K562 (cell line): ENCODE measurements at regions not wholly inside any gene's neighbourhood (a gene's known extent, or its start where the extent isn't known, plus 50 kb on each side); places are given as distances from the start of the nearest gene placed in this dataset.

Experiments used
- ATAC-seq: fragments of 200-7000 bp; cut with Tn5 transposase; 3 replicates; pipeline ENCODE4 v1.9.1; 2020; ENCODE audit warnings: moderate library complexity
- BruUV-seq: library from RNA; stranded (reverse); fragments of 400-500 nt; replicated peaks from 2 replicates; lab custom pipeline; 2021; lab: Mats Ljungman, UMichigan
- CTCF ChIA-PET: fragments of 300-600 bp; formaldehyde crosslinking; extraction: SDS; loops from one replicate; lab custom pipeline; 2021; ENCODE audit warnings: low intra/inter-chr PET ratio; lab: Yijun Ruan, JAX
- POLR2A ChIA-PET: fragments of 300-600, 350-650 bp; sonication (Branson Sonifier 250); formaldehyde crosslinking; extraction: SDS; loops from one replicate; lab custom pipeline; 2021; ENCODE audit warnings: antibody characterized with exemption, inconsistent platforms; lab: Yijun Ruan, JAX
- DNase-seq, 4 experiments: peaks; one replicate each; pipeline versions ENCODE4 v3.0.0 to v3.0.0-alpha.2; 2011 to 2018; ENCODE audit warnings: low spot score in 3 of 4, mixed read lengths in 3 of 4; ENCODE audit errors: extremely low read depth in 1 of 4
- FAIRE-seq: peaks from 2 replicates; lab custom pipeline; 2011; peaks lifted over from hg19 to GRCh38; lab: Jason Lieb, UNC
- H2AFZ ChIP-seq: 2 replicates; pipeline ENCODE4 v1.6.0; 2011; ENCODE audit warnings: low read depth, low read length, control low read depth, inconsistent platforms
- H3K27ac ChIP-seq: fragments of 200-600 bp; 3 replicates; pipeline ENCODE4 v1.8.0; 2011; ENCODE audit warnings: low read depth, mild to moderate bottlenecking, control low read depth, inconsistent platforms, low read length, moderate library complexity, mixed read lengths; ENCODE audit errors: extremely low read depth
- H3K27me3 ChIP-seq, 2 experiments: fragments of 300-600 bp in 1 of 2; 2 replicates in 1 of 2; 3 replicates in 1 of 2; pipeline versions ENCODE4 v1.6.0 to v1.8.0; 2011; ENCODE audit warnings: inconsistent platforms in 2 of 2, low read length in 2 of 2, mild to moderate bottlenecking in 1 of 2, mixed read lengths in 1 of 2, moderate library complexity in 1 of 2; ENCODE audit not compliant: control insufficient read depth in 2 of 2, insufficient read depth in 2 of 2
- H3K36me3 ChIP-seq: fragments of 300-600 bp; 3 replicates; pipeline ENCODE4 v1.8.0; 2011; ENCODE audit warnings: mild to moderate bottlenecking, low read length, inconsistent platforms; ENCODE audit not compliant: control insufficient read depth, insufficient read depth
- H3K4me1 ChIP-seq, 2 experiments: fragments of 200-600 bp in 1 of 2; replicated peaks in 1 of 2; 2 replicates in 1 of 2; 3 replicates in 1 of 2; pipeline versions ENCODE4 v1.5.1 to v1.8.0; 2011; ENCODE audit warnings: inconsistent platforms in 2 of 2, low read length in 2 of 2, mild to moderate bottlenecking in 1 of 2, mixed read lengths in 1 of 2, moderate library complexity in 1 of 2; ENCODE audit not compliant: control insufficient read depth in 2 of 2, insufficient read depth in 2 of 2
- H3K4me2 ChIP-seq: 2 replicates; pipeline ENCODE4 v1.6.1; 2011; ENCODE audit warnings: low read length, control low read depth, inconsistent platforms, mixed read lengths; ENCODE audit not compliant: insufficient read depth
- H3K4me3 ChIP-seq: fragments of 200-600 bp; sonication (generic), shearing (Covaris generic); 2 replicates; pipeline ENCODE4 v1.5.1; 2016; ENCODE audit warnings: control low read depth, inconsistent platforms
- H3K79me2 ChIP-seq: fragments of 200-600 bp; 3 replicates; pipeline ENCODE4 v1.8.0; 2011; ENCODE audit warnings: low read length, inconsistent platforms; ENCODE audit not compliant: control insufficient read depth, insufficient read depth
- H3K9ac ChIP-seq, 2 experiments: 2 replicates each; pipeline versions ENCODE4 v1.6.0 to v1.6.1; 2011; ENCODE audit warnings: low read depth in 2 of 2, low read length in 2 of 2, control low read depth in 1 of 2, inconsistent platforms in 1 of 2, mild to moderate bottlenecking in 1 of 2, mixed read lengths in 1 of 2; ENCODE audit not compliant: insufficient read depth in 1 of 2
- H3K9me1 ChIP-seq: one replicate; pipeline ENCODE4 v1.6.0; 2011; ENCODE audit warnings: inconsistent platforms, mild to moderate bottlenecking, low read length, moderate library complexity; ENCODE audit not compliant: control insufficient read depth, insufficient read depth
- H3K9me3 ChIP-seq: replicated peaks from 2 replicates; pipeline ENCODE4 v1.5.1; 2011; ENCODE audit warnings: low read depth, low read length, inconsistent platforms; ENCODE audit not compliant: control insufficient read depth, insufficient read depth
- H4K20me1 ChIP-seq: replicated peaks from 2 replicates; pipeline ENCODE4 v1.6.1; 2011; ENCODE audit warnings: low read length, inconsistent platforms, mixed read lengths; ENCODE audit not compliant: control insufficient read depth, insufficient read depth
- CREM ChIP-seq: IDR thresholded peaks from 2 replicates; pipeline ENCODE4 v1.6.1; 2014; ENCODE audit warnings: antibody characterized with exemption, low read depth
- CTCF ChIP-seq, 3 experiments: IDR thresholded peaks in 2 of 3; conservative IDR thresholded peaks in 1 of 3; 2 replicates each; pipeline ENCODE4 v1.5.1; 2011 to 2012; ENCODE audit warnings: low read length in 3 of 3, mild to moderate bottlenecking in 3 of 3, control low read depth in 2 of 3, improper control_type of control experiment in 1 of 3, inconsistent platforms in 1 of 3, low read depth in 1 of 3, mixed read lengths in 1 of 3, moderate library complexity in 1 of 3; ENCODE audit not compliant: insufficient read depth in 2 of 3
- DMBX1 ChIP-seq: fragments of 250-450 bp; sonication (Bioruptor Pico); IDR thresholded peaks from 2 replicates; pipeline ENCODE4 v1.8.0; 2022; ENCODE audit warnings: inconsistent platforms, mild to moderate bottlenecking, moderate library complexity, borderline replicate concordance
- GATAD2B ChIP-seq: fragments of 450-650 bp; IDR thresholded peaks from 2 replicates; pipeline ENCODE4 v1.6.1; 2017; ENCODE audit warnings: mild to moderate bottlenecking, borderline replicate concordance
- RAD21 ChIP-seq, 2 experiments: fragments of 250-450 bp in 1 of 2; fragments of 450-650 bp in 1 of 2; sonication (Bioruptor Pico) in 1 of 2; formaldehyde crosslinking in 1 of 2; IDR thresholded peaks in 1 of 2; conservative IDR thresholded peaks in 1 of 2; 2 replicates each; pipeline versions ENCODE4 v1.4.0 to v1.8.0; 2020 to 2022; ENCODE audit warnings: mild to moderate bottlenecking in 2 of 2, moderate library complexity in 1 of 2
- REST ChIP-seq, 2 experiments: fragments of 450-650 bp; formaldehyde crosslinking in 1 of 2; IDR thresholded peaks; 2 replicates each; pipeline versions ENCODE4 v1.4.0 to v1.6.1; 2014 to 2020; ENCODE audit warnings: mild to moderate bottlenecking in 2 of 2, borderline replicate concordance in 1 of 2, low read depth in 1 of 2
- TEAD2 ChIP-seq: fragments of 450-650 bp; IDR thresholded peaks from 2 replicates; pipeline ENCODE4 v1.6.1; 2016; ENCODE audit warnings: missing genetic modification characterization, control low read depth, missing compliant biosample characterization
- ZNF121 ChIP-seq: sonication (generic); formaldehyde crosslinking; conservative IDR thresholded peaks from 2 replicates; pipeline ENCODE4 v1.8.0; 2022; ENCODE audit warnings: missing genetic modification reagents
- WGBS: fragments of 100-300 bp; shearing (Covaris generic); methylation state at CpG from one replicate; pipeline ENCODE4 v1.1.6; 2016; ENCODE audit warnings: low coverage, mixed read lengths; ENCODE audit not compliant: insufficient coverage; ENCODE audit errors: missing lambda C conversion rate; 5-methylcytosine and 5-hydroxymethylcytosine counted together
- in situ Hi-C: fragments of 300-500 bp; cut with MboI; formaldehyde crosslinking; loops from 4 replicates; pipeline ENCODE4 v1.15.0; 2018; ENCODE audit warnings: inconsistent platforms, mixed read lengths
- intact Hi-C: fragments of 100-400 bp; cut with micrococcal nuclease; formaldehyde crosslinking; loops from 2 replicates; pipeline ENCODE4 v1.14.2; 2022

DNA sequence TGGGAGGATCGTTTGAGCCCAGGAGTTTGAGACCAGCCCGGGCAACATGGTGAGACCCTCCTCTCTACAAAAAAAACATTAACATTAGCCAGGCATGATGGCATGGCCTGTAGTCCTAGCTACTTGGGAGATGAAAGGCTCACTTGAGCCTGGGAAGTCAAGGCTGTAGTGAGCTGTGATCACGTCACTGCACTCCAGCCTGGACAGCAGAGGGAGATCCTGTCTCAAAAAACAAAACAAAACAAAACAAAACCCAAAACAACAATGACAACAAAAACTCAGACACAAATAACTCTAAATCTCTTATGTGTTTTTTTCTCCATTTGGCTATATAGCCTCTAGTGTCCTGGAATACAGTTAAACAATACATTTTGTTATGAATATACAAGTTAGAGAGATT lies 127.3 kb upstream of the STK26 start:
- CTCF ChIA-PET: no interaction called here
- in situ Hi-C loops: no loop called here
- TF ChIP-seq REST (IDR thresholded peaks at IDR 0.05; ENCODE audit: borderline replicate concordance) (peak; percentile 43; the same call in 1 of the 2 replicates), REST (CRISPR knock-in tag; IDR thresholded peaks at IDR 0.05; ENCODE audit: low read depth) (no peak), TEAD2 (tag) (no peak), GATAD2B (no peak), ZNF121 (peak; percentile 82), RAD21 (CRISPR knock-in tag; conservative IDR thresholded peaks at IDR 0.05 in 1 of 2, IDR thresholded peaks at IDR 0.05 in 1 of 2) (peak; percentile 53 to 64), CTCF (IDR thresholded peaks at IDR 0.05 in 2 of 3, conservative IDR thresholded peaks at IDR 0.05 in 1 of 3; ENCODE audit: insufficient read depth in 2 of 3, low read depth in 1 of 3, low read length in 3 of 3) (peak; percentile 6 to 40 (median 18); a peak in 3 of 6 replicates), CREM (peak; percentile 67), DMBX1 (CRISPR knock-in tag) (no peak)
- no peaks in the 10 kb centered on the region for H3K27me3 ChIP-seq
- 0 out of 2 replicates have a peak overlapping the region, but pooled peaks have one; percentile 17 for H3K4me2 ChIP-seq
- peak overlapping the region; percentile 59; the same call in 1 of the 3 replicates for H3K27ac ChIP-seq
- no TSS peak for BruUV-seq
- H3K4me1 ChIP-seq: peaks cover 0 to 9% of the 10 kb centered on the region in 2 experiments; a peak in 4 of 5 replicates
- DNase-seq: peak in 1 of 4 experiments; percentile 19
- H3K79me2 ChIP-seq: no peaks in the 10 kb centered on the region
- no peaks in the 10 kb centered on the region for H3K9me1 ChIP-seq
- H3K36me3 ChIP-seq: no peaks in the 10 kb centered on the region
- no peak overlapping the region for H3K4me3 ChIP-seq
- ATAC-seq: peak; percentile 70
- POLR2A ChIA-PET: no interaction called here
- intact Hi-C loops: loop anchor here (2.0 to 5.0 kb wide), 2 partner anchors 91 to 175 kb away; no protein-coding TSS in a partner anchor
- no peak overlapping the region for H3K9ac ChIP-seq
- no peaks in the 10 kb centered on the region for H3K9me3 ChIP-seq
- H2AFZ ChIP-seq: no peak overlapping the region
- no peaks in the 10 kb centered on the region for H4K20me1 ChIP-seq
- FAIRE-seq: peak; percentile 46
- WGBS: 23% methylated on average over 3 of the region's 3 CpGs
